IMR-90 (cell line): ENCODE measurements at regions not wholly inside any gene's neighbourhood (a gene's known extent, or its start where the extent isn't known, plus 50 kb on each side); places are given as distances from the start of the nearest gene placed in this dataset.

ENCODE experiments used
- ATAC-seq: fragments of 200-7000 bp; cut with Tn5 transposase; 2 replicates; pipeline ENCODE4 v1.9.1; 2020; ENCODE audit warnings: low read depth, mild to moderate bottlenecking, moderate library complexity
- BruUV-seq: library from RNA; stranded (reverse); fragments of 400-500 nt; replicated peaks from 2 replicates; lab custom pipeline; 2021; lab: Mats Ljungman, UMichigan
- CTCF ChIA-PET: fragments of 300-600 bp; formaldehyde crosslinking; extraction: SDS; loops from one replicate; lab custom pipeline; 2021; ENCODE audit warnings: antibody characterized with exemption; lab: Yijun Ruan, JAX
- POLR2A ChIA-PET: fragments of 300-600 bp; sonication (Branson Sonifier 250); formaldehyde crosslinking; loops from one replicate; lab custom pipeline; 2022; ENCODE audit warnings: antibody characterized with exemption; ENCODE audit not compliant: unreplicated experiment; lab: Charles Lee
- DNase-seq: peaks from one replicate; pipeline ENCODE4 v3.0.0; 2013
- H2AFZ ChIP-seq: replicated peaks from 2 replicates; pipeline ENCODE3; 2013; ENCODE audit warnings: low read length, mild to moderate bottlenecking; ENCODE audit not compliant: poor library complexity
- H2AK5ac ChIP-seq: 2 replicates; pipeline ENCODE4 v1.6.1; 2013; ENCODE audit warnings: low read depth, low read length, inconsistent platforms
- H2AK9ac ChIP-seq: replicated peaks from 2 replicates; pipeline ENCODE3; 2013; ENCODE audit warnings: mild to moderate bottlenecking, low read depth, low read length, moderate library complexity; ENCODE audit not compliant: poor library complexity
- H2BK120ac ChIP-seq: 2 replicates; pipeline ENCODE4 v1.6.1; 2013; ENCODE audit warnings: low read depth, low read length, inconsistent platforms
- H2BK15ac ChIP-seq: 3 replicates; pipeline ENCODE4 v1.6.1; 2013; ENCODE audit warnings: low read depth, low read length, inconsistent platforms
- H2BK20ac ChIP-seq: 2 replicates; pipeline ENCODE4 v1.6.1; 2013; ENCODE audit warnings: low read depth, mild to moderate bottlenecking, inconsistent platforms, low read length, moderate library complexity
- H2BK5ac ChIP-seq: 2 replicates; pipeline ENCODE4 v1.6.1; 2013; ENCODE audit warnings: mild to moderate bottlenecking, low read depth, low read length, inconsistent platforms; ENCODE audit not compliant: poor library complexity, severe bottlenecking
- H3K14ac ChIP-seq: replicated peaks from 2 replicates; pipeline ENCODE4 v1.6.1; 2013; ENCODE audit warnings: low read depth, low read length, inconsistent platforms
- H3K18ac ChIP-seq: 2 replicates; pipeline ENCODE4 v1.6.1; 2013; ENCODE audit warnings: low read depth, low read length, control low read depth
- H3K23ac ChIP-seq: 2 replicates; pipeline ENCODE4 v1.6.1; 2013; ENCODE audit warnings: low read depth, low read length, inconsistent platforms
- H3K27ac ChIP-seq: 2 replicates; pipeline ENCODE4 v1.5.1; 2013; ENCODE audit warnings: mild to moderate bottlenecking, control low read depth, low read length; ENCODE audit not compliant: insufficient read depth
- H3K27me3 ChIP-seq: 2 replicates; pipeline ENCODE4 v1.6.1; 2013; ENCODE audit warnings: low read length; ENCODE audit not compliant: control insufficient read depth, insufficient read depth
- H3K36me3 ChIP-seq: 2 replicates; pipeline ENCODE4 v1.6.1; 2013; ENCODE audit warnings: low read length, mixed read lengths; ENCODE audit not compliant: control insufficient read depth, insufficient read depth
- H3K4ac ChIP-seq: 2 replicates; pipeline ENCODE4 v1.6.1; 2013; ENCODE audit warnings: low read depth, low read length, inconsistent platforms
- H3K4me1 ChIP-seq: 2 replicates; pipeline ENCODE4 v1.6.1; 2013; ENCODE audit warnings: low read length, mixed read lengths; ENCODE audit not compliant: control insufficient read depth, insufficient read depth
- H3K4me2 ChIP-seq: 2 replicates; pipeline ENCODE4 v1.6.1; 2013; ENCODE audit warnings: low read depth, mild to moderate bottlenecking, control low read depth, low read length, moderate library complexity
- H3K4me3 ChIP-seq: 2 replicates; pipeline ENCODE4 v1.5.1; 2013; ENCODE audit warnings: low read depth, mild to moderate bottlenecking, control low read depth, low read length, moderate library complexity; ENCODE audit not compliant: insufficient read depth
- H3K56ac ChIP-seq: 2 replicates; pipeline ENCODE4 v1.6.1; 2013; ENCODE audit warnings: low read length, inconsistent platforms; ENCODE audit not compliant: insufficient read depth; ENCODE audit errors: extremely low read depth
- H3K79me1 ChIP-seq, 2 experiments: 2 replicates each; pipeline ENCODE4 v1.6.1; 2013; ENCODE audit warnings: low read length in 2 of 2, inconsistent platforms in 1 of 2, low read depth in 1 of 2
- H3K9ac ChIP-seq: 2 replicates; pipeline ENCODE4 v1.6.1; 2013; ENCODE audit warnings: low read depth, low read length, control low read depth
- H3K9me1 ChIP-seq: 2 replicates; pipeline ENCODE4 v1.6.1; 2013; ENCODE audit warnings: low read length, inconsistent platforms; ENCODE audit not compliant: insufficient read depth
- H3K9me3 ChIP-seq: 2 replicates; pipeline ENCODE4 v1.6.1; 2013; ENCODE audit warnings: low read length; ENCODE audit not compliant: control insufficient read depth, insufficient read depth
- H4K20me1 ChIP-seq: 2 replicates; pipeline ENCODE4 v1.6.1; 2013; ENCODE audit warnings: low read length, inconsistent platforms; ENCODE audit not compliant: insufficient read depth
- H4K5ac ChIP-seq: 2 replicates; pipeline ENCODE4 v1.6.1; 2013; ENCODE audit warnings: mild to moderate bottlenecking, low read depth, low read length, control low read depth
- H4K8ac ChIP-seq, 2 experiments: 2 replicates each; pipeline ENCODE4 v1.6.1; 2013; ENCODE audit warnings: low read depth in 2 of 2, low read length in 2 of 2, control low read depth in 1 of 2, inconsistent platforms in 1 of 2
- H4K91ac ChIP-seq: 2 replicates; pipeline ENCODE4 v1.6.1; 2013; ENCODE audit warnings: low read depth, low read length, inconsistent platforms; ENCODE audit not compliant: insufficient read depth
- BHLHE40 ChIP-seq: fragments of 150-350 bp; IDR thresholded peaks from 2 replicates; pipeline ENCODE4 v1.6.1; 2016; ENCODE audit warnings: mild to moderate bottlenecking, low read depth, low read length
- CEBPB ChIP-seq: IDR thresholded peaks from 2 replicates; pipeline ENCODE4 v1.6.1; 2012; ENCODE audit warnings: low read depth, low read length, improper control_type of control experiment
- CHD1 ChIP-seq: IDR thresholded peaks from 2 replicates; pipeline ENCODE4 v1.6.1; 2012; ENCODE audit warnings: low read depth, low read length, improper control_type of control experiment
- MXI1 ChIP-seq: IDR thresholded peaks from 2 replicates; pipeline ENCODE4 v1.6.1; 2012; ENCODE audit warnings: low read depth, mild to moderate bottlenecking, low read length, moderate library complexity, borderline replicate concordance
- POLR2A ChIP-seq: IDR thresholded peaks from 2 replicates; pipeline ENCODE4 v1.6.1; 2012; ENCODE audit warnings: mild to moderate bottlenecking, low read depth, low read length
- RAD21 ChIP-seq: IDR thresholded peaks from 2 replicates; pipeline ENCODE4 v1.6.1; 2012; ENCODE audit warnings: low read length, improper control_type of control experiment
- RFX5 ChIP-seq: IDR thresholded peaks from 2 replicates; pipeline ENCODE4 v1.8.0; 2012; ENCODE audit warnings: low read depth, mild to moderate bottlenecking, low read length, moderate library complexity
- SMC3 ChIP-seq: fragments of 150-350 bp; IDR thresholded peaks from 2 replicates; pipeline ENCODE4 v1.6.1; 2016; ENCODE audit warnings: low read depth, mild to moderate bottlenecking, antibody characterized with exemption, low read length, moderate library complexity
- WGBS, 2 experiments: methylation state at CpG; one replicate each; pipeline versions ENCODE4 v1.1.5 to v1.1.7; 2013; ENCODE audit warnings: missing lambda C conversion rate in 2 of 2; ENCODE audit not compliant: insufficient read length in 1 of 2; ENCODE audit errors: extremely low coverage in 2 of 2; 5-methylcytosine and 5-hydroxymethylcytosine counted together
- dilution Hi-C: fragments of 300-500 bp; cut with HindIII; formaldehyde crosslinking; loops from one replicate; pipeline ENCODE4 v1.14.3; 2018; ENCODE audit warnings: low sequenced_read_pairs; ENCODE audit not compliant: unreplicated experiment
- in situ Hi-C: fragments of 300-500 bp; cut with MboI; formaldehyde crosslinking; loops from 3 replicates; pipeline ENCODE4 v1.14.3; 2019; ENCODE audit warnings: low sequenced_read_pairs, inconsistent platforms, mixed read lengths
- intact Hi-C: fragments of 100-400 bp; cut with micrococcal nuclease; formaldehyde crosslinking; loops from 2 replicates; pipeline ENCODE4 v1.10.0; 2022
- TF ChIP-seq, protein P1 (sequence below): conservative IDR thresholded peaks from 2 replicates; pipeline ENCODE4 v1.5.1; 2012; ENCODE audit warnings: mild to moderate bottlenecking, low read depth, low read length, improper control_type of control experiment
- TF ChIP-seq, protein P2 (sequence below): fragments of 150-350 bp; IDR thresholded peaks from 2 replicates; pipeline ENCODE4 v1.6.1; 2017; ENCODE audit warnings: mild to moderate bottlenecking, antibody characterized with exemption, low read length, low read depth

DNA sequence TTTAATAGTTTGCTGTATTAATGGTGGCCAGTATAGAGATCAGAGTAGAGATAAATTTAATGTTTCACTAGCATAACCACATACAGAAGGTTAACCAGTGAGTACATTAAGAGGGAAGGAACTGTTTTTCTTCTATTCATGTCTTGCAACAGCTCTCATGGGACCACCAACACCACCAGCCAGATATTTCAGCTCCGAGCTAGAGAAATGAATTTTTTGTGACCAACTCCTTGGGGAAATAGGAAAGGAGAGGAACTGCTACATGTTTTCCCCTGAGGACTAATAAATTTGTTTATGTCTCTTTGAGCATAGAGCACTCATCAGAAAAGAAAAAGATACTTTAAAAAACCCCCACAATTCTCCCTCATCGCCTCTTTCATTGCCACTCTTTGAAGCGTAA, 247.5 kb downstream of the MBNL1 start:
- dilution Hi-C loops: no loop called here
- H4K91ac ChIP-seq: no peak overlapping the region
- H3K23ac ChIP-seq: no peak overlapping the region
- H2BK20ac ChIP-seq: no peak overlapping the region
- no peak overlapping the region for H2BK5ac ChIP-seq
- H2AK5ac ChIP-seq: no peak overlapping the region
- H3K4me3 ChIP-seq: no peak overlapping the region
- no peak overlapping the region for H2BK120ac ChIP-seq
- H3K27me3 ChIP-seq: no peaks in the 10 kb centered on the region
- intact Hi-C loops: no loop called here
- in situ Hi-C loops: no loop called here
- no peaks in the 10 kb centered on the region for H4K20me1 ChIP-seq
- no peak overlapping the region for H4K8ac ChIP-seq
- DNase-seq (no peak), ATAC-seq (no peak)
- H3K4me2 ChIP-seq: no peak overlapping the region
- no peak overlapping the region for H2BK15ac ChIP-seq
- no peak overlapping the region for H3K27ac ChIP-seq
- H3K9me1 ChIP-seq: no peaks in the 10 kb centered on the region
- H2AFZ ChIP-seq: no peak overlapping the region
- no peaks in the 10 kb centered on the region for H3K4me1 ChIP-seq
- H3K36me3 ChIP-seq: no peaks in the 10 kb centered on the region
- no peak overlapping the region for H3K56ac ChIP-seq
- H3K4ac ChIP-seq: no peak overlapping the region
- no peak overlapping the region for H3K14ac ChIP-seq
- TF ChIP-seq CEBPB: no peak
- TF ChIP-seq MXI1: no peak
- TF ChIP-seq SMC3: no peak
- TF ChIP-seq, protein P1, sequence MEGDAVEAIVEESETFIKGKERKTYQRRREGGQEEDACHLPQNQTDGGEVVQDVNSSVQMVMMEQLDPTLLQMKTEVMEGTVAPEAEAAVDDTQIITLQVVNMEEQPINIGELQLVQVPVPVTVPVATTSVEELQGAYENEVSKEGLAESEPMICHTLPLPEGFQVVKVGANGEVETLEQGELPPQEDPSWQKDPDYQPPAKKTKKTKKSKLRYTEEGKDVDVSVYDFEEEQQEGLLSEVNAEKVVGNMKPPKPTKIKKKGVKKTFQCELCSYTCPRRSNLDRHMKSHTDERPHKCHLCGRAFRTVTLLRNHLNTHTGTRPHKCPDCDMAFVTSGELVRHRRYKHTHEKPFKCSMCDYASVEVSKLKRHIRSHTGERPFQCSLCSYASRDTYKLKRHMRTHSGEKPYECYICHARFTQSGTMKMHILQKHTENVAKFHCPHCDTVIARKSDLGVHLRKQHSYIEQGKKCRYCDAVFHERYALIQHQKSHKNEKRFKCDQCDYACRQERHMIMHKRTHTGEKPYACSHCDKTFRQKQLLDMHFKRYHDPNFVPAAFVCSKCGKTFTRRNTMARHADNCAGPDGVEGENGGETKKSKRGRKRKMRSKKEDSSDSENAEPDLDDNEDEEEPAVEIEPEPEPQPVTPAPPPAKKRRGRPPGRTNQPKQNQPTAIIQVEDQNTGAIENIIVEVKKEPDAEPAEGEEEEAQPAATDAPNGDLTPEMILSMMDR: no peak
- TF ChIP-seq POLR2A: no peak
- no peak for TF ChIP-seq RAD21
- TF ChIP-seq BHLHE40: no peak
- TF ChIP-seq CHD1: no peak
- TF ChIP-seq RFX5: no peak
- TF ChIP-seq, protein P2, sequence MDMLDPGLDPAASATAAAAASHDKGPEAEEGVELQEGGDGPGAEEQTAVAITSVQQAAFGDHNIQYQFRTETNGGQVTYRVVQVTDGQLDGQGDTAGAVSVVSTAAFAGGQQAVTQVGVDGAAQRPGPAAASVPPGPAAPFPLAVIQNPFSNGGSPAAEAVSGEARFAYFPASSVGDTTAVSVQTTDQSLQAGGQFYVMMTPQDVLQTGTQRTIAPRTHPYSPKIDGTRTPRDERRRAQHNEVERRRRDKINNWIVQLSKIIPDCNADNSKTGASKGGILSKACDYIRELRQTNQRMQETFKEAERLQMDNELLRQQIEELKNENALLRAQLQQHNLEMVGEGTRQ: no peak
- ChIA-PET POLR2A (no interaction called here), CTCF (interaction anchor here (0.7 kb wide), 1 partner anchor 9 kb away, joined by 3 read pairs; no protein-coding TSS in a partner anchor)
- no CpG with 5 or more reads among the region's 3 CpGs for WGBS, 2 experiments
- H4K5ac ChIP-seq: no peak overlapping the region
- H3K18ac ChIP-seq: no peak overlapping the region
- no peak overlapping the region for H2AK9ac ChIP-seq
- no TSS peak for BruUV-seq
- no peak overlapping the region for H3K9ac ChIP-seq
- no peaks in the 10 kb centered on the region for H3K9me3 ChIP-seq
- no peaks in the 10 kb centered on the region for H3K79me1 ChIP-seq
